Skeletal muscle satellite cell (primary cell): ENCODE measurements at regions not wholly inside any gene's neighbourhood (a gene's known extent, or its start where the extent isn't known, plus 50 kb on each side); places are given as distances from the start of the nearest gene placed in this dataset.

ENCODE experiments used
- H3K27me3 ChIP-seq: 2 replicates; pipeline ENCODE4 v1.7.0; 2013; ENCODE audit warnings: low read length; ENCODE audit not compliant: control insufficient read depth, insufficient read depth
- H3K36me3 ChIP-seq: 2 replicates; pipeline ENCODE4 v1.7.0; 2013; ENCODE audit warnings: mild to moderate bottlenecking, control low read depth, low read length; ENCODE audit not compliant: insufficient read depth
- H3K4me1 ChIP-seq: 2 replicates; pipeline ENCODE4 v1.7.0; 2013; ENCODE audit warnings: low read length; ENCODE audit not compliant: control insufficient read depth, insufficient read depth
- H3K4me2 ChIP-seq: 2 replicates; pipeline ENCODE4 v1.7.0; 2013; ENCODE audit warnings: mild to moderate bottlenecking, low read length
- H3K4me3 ChIP-seq: 2 replicates; pipeline ENCODE4 v1.7.0; 2013; ENCODE audit warnings: low read length
- H3K9ac ChIP-seq: 2 replicates; pipeline ENCODE4 v1.7.0; 2013; ENCODE audit warnings: mild to moderate bottlenecking, low read depth, low read length, moderate library complexity
- H3K9me3 ChIP-seq: replicated peaks from 2 replicates; pipeline ENCODE4 v1.7.0; 2013; ENCODE audit warnings: mild to moderate bottlenecking, control low read depth, low read length

- H3K36me3 ChIP-seq = no peaks in the 10 kb centered on the region
- no peak overlapping the region for H3K4me3 ChIP-seq
Observed at GRCh38 chr4:29295280-29295679, 1424.9 kb upstream of the PCDH7 start.

DNA sequence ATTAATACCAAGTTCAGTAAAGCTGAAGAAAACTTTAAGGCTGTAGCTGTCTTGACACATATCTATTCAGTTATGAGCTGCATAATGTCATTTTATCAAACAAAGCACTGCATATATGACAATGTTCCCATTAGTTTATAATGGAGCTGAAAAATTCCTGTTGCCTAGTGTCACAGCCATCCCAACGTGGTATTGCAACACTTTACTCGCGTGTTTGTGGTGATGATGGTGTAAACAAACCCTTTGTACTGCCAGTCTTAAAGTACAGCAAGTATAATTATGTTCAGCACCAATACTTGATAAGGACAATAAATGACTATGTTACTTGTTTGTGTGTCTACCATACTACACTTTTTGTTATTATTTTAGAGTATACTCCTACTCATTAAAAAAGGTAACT, 1415.6 kb upstream of the PCDH7 start:
- no peak overlapping the region for H3K4me3 ChIP-seq
- no peak overlapping the region for H3K9ac ChIP-seq
- peaks cover 12% of the 10 kb centered on the region for H3K4me1 ChIP-seq
- no peaks in the 10 kb centered on the region for H3K36me3 ChIP-seq
- no peaks in the 10 kb centered on the region for H3K9me3 ChIP-seq
- no peak overlapping the region for H3K4me2 ChIP-seq
- H3K27me3 ChIP-seq = no peaks in the 10 kb centered on the region

More at GRCh38 chr4:29295280-29295679, 1424.9 kb upstream of the PCDH7 start:
- Histone ChIP-seq H3K27me3 (no peaks in the 10 kb centered on the region), H3K9me3 (no peaks in the 10 kb centered on the region), H3K4me1 (no peaks in the 10 kb centered on the region), H3K9ac (no peak overlapping the region), H3K4me2 (no peak overlapping the region)

DNA sequence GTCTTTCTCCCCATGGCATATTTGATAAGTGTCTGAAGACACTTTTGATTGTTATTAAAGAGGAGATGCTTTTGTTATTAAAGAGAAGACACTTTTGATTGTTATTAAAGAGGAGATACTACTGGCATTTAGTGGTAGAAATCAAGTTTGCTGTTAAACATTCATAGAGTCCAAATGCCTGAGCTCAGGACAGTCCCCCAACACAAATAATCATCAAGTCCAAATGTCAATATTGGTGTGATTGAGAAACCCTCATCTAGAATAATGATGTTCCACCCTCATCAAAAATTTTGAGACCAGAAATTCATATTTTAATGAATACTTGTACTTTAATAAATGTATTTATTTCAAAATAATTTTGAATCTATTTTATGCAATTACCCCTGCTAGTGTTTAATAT, 1412.9 kb upstream of the PCDH7 start:
- H3K9me3 ChIP-seq = no peaks in the 10 kb centered on the region
- no peak overlapping the region for H3K4me3 ChIP-seq
- H3K27me3 ChIP-seq = no peaks in the 10 kb centered on the region
- H3K9ac ChIP-seq = no peak overlapping the region
- H3K4me1 ChIP-seq = peaks cover 34% of the 10 kb centered on the region
- H3K4me2 ChIP-seq = no peak overlapping the region
- no peaks in the 10 kb centered on the region for H3K36me3 ChIP-seq

GRCh38 chr4:29307755-29308154, 1412.4 kb upstream of the PCDH7 start:
- Histone ChIP-seq H3K9me3 (no peaks in the 10 kb centered on the region), H3K36me3 (no peaks in the 10 kb centered on the region), H3K4me3 (no peak overlapping the region), H3K4me2 (no peak overlapping the region), H3K27me3 (no peaks in the 10 kb centered on the region), H3K4me1 (peaks cover 34% of the 10 kb centered on the region), H3K9ac (no peak overlapping the region)

- Histone ChIP-seq H3K27me3 (no peaks in the 10 kb centered on the region), H3K9ac (no peak overlapping the region), H3K4me2 (peak overlapping the region; percentile 16), H3K36me3 (no peaks in the 10 kb centered on the region), H3K9me3 (no peaks in the 10 kb centered on the region), H3K4me1 (peaks cover 34% of the 10 kb centered on the region), H3K4me3 (no peak overlapping the region)
Observed at GRCh38 chr4:29309050-29309449, 1411.1 kb upstream of the PCDH7 start.

- peaks cover 34% of the 10 kb centered on the region for H3K4me1 ChIP-seq
Observed at GRCh38 chr4:29310252-29310651, 1409.9 kb upstream of the PCDH7 start.

DNA sequence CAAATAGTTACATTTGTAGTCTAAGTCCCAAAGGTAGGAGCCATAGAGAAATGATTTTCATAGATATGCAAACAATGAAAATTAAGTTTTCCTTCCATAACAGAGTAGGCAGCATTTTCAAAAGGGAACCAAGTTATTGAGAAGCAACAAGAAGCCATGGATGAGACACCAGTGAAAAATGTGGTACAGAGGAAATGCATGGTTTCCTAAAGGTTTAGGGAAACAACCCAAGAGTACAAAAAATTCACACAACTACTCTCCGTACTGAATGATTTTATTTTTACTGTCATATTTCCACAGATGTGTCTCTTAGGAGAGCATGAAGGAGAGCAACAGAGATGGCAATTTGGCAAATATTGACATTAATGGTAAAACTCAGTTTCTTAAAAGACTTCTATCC, 1408.9 kb upstream of the PCDH7 start:
- Histone ChIP-seq H3K9me3 (no peaks in the 10 kb centered on the region), H3K36me3 (no peaks in the 10 kb centered on the region), H3K9ac (no peak overlapping the region), H3K27me3 (no peaks in the 10 kb centered on the region), H3K4me2 (peak overlapping the region; percentile 8), H3K4me3 (no peak overlapping the region), H3K4me1 (peaks cover 34% of the 10 kb centered on the region)

More at GRCh38 chr4:29310252-29310651, 1409.9 kb upstream of the PCDH7 start:
- H3K27me3 ChIP-seq = no peaks in the 10 kb centered on the region
- H3K4me2 ChIP-seq = no peak overlapping the region
- no peaks in the 10 kb centered on the region for H3K36me3 ChIP-seq
- no peak overlapping the region for H3K9ac ChIP-seq
- H3K9me3 ChIP-seq = no peaks in the 10 kb centered on the region
- no peak overlapping the region for H3K4me3 ChIP-seq

DNA sequence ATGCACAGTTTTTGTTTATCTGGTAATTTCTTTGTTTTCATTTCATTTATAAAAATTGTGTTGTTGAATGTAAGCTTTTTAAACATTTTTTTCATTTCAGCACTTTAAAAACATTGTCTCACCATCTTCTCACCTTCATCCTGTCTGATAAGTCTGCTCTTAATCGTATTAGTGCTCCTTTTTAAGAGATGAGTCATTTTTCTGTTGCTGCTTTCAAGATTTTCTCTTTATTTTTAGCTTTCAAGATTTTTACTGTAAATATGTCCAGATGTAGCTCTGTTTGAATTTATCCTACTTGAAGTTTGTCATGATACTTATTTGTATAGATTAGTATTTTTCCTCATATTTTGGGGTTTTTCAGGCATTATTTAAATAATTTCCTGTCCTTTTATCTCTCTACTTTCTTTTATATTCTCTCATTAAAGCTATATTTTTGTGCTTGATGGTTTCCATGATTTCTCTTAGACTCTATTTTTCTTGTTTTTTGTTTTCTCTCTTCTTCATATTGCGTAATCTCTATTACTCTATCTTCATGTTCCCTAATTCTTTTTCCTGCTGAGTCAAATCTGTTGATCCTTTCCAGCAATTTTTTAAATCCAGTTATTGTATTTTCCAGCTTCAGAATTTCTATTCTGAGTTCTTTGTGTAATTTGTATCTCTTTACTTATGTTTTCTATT, 1400.4 kb upstream of the PCDH7 start:
- Histone ChIP-seq H3K36me3 (no peaks in the 10 kb centered on the region), H3K9ac (no peak overlapping the region), H3K4me3 (no peak overlapping the region), H3K9me3 (no peaks in the 10 kb centered on the region), H3K27me3 (no peaks in the 10 kb centered on the region), H3K4me1 (no peaks in the 10 kb centered on the region), H3K4me2 (no peak overlapping the region)

DNA sequence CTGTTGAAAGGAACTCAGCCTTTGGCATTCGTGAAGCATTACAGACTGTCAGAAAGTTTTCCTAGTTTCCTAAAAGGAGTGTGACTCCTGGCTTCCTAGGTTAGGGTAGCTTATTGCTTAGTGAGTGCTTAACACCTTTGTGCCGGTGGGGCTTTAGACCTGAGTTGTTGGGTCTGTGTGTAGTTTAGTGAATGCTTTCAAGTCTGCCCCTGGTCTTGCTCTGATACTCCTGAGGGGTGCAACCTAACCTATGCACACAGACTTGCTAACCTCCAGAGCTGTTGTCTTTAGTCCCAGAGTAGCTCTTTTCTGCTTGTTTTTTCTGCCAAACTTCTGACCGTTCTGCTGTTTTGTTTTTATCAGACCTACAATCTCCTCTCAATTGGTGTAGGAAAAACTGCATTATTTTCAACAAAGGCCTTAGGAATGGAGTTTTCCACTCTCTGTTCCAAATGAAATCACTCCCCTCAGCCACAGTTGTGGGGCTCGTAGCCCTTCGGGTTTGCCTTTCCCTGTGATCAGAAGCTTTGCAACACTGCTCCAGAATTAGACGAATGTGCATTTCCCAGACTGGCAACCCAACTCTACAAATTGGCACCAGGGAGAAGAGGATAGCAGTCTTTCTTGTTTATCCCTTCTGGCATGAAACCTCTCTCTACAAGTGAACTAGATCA, 1399.1 kb upstream of the PCDH7 start:
- no peaks in the 10 kb centered on the region for H3K36me3 ChIP-seq
- no peak overlapping the region for H3K4me2 ChIP-seq
- H3K4me3 ChIP-seq = no peak overlapping the region
- H3K9me3 ChIP-seq = no peaks in the 10 kb centered on the region
- no peaks in the 10 kb centered on the region for H3K4me1 ChIP-seq
- no peak overlapping the region for H3K9ac ChIP-seq
- H3K27me3 ChIP-seq = no peaks in the 10 kb centered on the region

- Histone ChIP-seq H3K9ac (no peak overlapping the region), H3K27me3 (no peaks in the 10 kb centered on the region), H3K4me1 (peaks cover 5% of the 10 kb centered on the region), H3K4me2 (no peak overlapping the region), H3K4me3 (no peak overlapping the region), H3K36me3 (no peaks in the 10 kb centered on the region), H3K9me3 (no peaks in the 10 kb centered on the region)
Observed at GRCh38 chr4:29326004-29326403, 1394.2 kb upstream of the PCDH7 start.

DNA sequence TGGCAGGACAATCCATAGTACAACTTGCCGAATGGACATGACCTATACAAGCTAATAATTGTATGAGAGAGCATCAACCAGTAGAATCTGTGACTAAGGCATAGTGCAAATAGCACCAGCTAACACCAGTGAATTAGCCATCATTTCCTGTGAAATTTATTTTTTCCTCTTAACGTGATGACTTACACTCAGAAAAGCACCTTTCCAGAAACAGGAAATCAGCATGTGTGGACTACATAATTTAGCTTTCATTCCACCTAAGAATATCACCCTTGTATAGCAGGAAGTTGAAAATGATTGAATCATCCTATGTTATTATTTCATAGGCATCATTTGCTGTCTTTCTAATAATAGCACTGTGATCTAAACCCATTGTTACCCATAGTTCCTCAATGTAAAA, 1393.4 kb upstream of the PCDH7 start:
- Histone ChIP-seq H3K4me1 (peaks cover 5% of the 10 kb centered on the region), H3K4me2 (no peak overlapping the region), H3K27me3 (no peaks in the 10 kb centered on the region), H3K9me3 (no peaks in the 10 kb centered on the region), H3K36me3 (no peaks in the 10 kb centered on the region), H3K9ac (no peak overlapping the region), H3K4me3 (no peak overlapping the region)

DNA sequence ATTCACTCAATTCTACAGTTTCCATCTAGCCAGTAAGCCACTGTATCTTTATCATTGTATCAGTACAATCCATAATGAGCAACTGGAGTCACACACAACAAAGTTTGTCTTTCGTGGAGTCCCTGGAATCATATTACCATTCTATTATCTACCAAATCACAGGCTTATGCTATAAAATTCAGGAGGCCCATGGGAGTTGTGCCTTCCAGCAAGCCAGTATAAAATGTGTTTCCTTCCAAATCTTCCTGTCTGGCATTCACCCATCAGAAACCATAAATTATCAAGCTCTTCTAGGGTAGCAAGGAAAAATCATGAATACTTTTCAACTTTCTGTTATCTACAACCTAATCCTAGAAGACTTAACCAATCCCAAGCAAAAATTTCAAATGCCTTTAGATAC, 1383.3 kb upstream of the PCDH7 start:
- no peaks in the 10 kb centered on the region for H3K36me3 ChIP-seq
- H3K4me3 ChIP-seq = no peak overlapping the region
- no peaks in the 10 kb centered on the region for H3K4me1 ChIP-seq
- H3K4me2 ChIP-seq = no peak overlapping the region
- no peaks in the 10 kb centered on the region for H3K27me3 ChIP-seq
- H3K9ac ChIP-seq = no peak overlapping the region
- no peaks in the 10 kb centered on the region for H3K9me3 ChIP-seq
